ENCODE measurements at regions not wholly inside any gene's neighbourhood (a gene's known extent, or its start where the extent isn't known, plus 50 kb on each side); places are given as distances from the start of the nearest gene placed in this dataset.
A peak's percentile ranks its signal among the peaks of the same experiment; 100 is the strongest.

GRCh38 chr2:236653863-236654262 is 84.2 kb downstream of the ACKR3 start:
- DNase-seq (ENCODE audit: low spot score): no peak

GRCh38 chr2:236654496-236654895 is 84.9 kb downstream of the ACKR3 start:
- DNase-seq (ENCODE audit: low spot score): peak; percentile 57

- no peak for DNase-seq (ENCODE audit: low spot score)
Measured at GRCh38 chr2:236656166-236656565, 86.5 kb downstream of the ACKR3 start.

- DNase-seq (ENCODE audit: low spot score): no peak
Measured at GRCh38 chr2:236656721-236657120, 87.1 kb downstream of the ACKR3 start.

GRCh38 chr2:236657215-236657614 is 87.6 kb downstream of the ACKR3 start:
- no peak for DNase-seq (ENCODE audit: low spot score)

GRCh38 chr2:236657801-236658200 is 88.2 kb downstream of the ACKR3 start:
- no peak for DNase-seq (ENCODE audit: low spot score)

- peak; percentile 51 for DNase-seq (ENCODE audit: low spot score)
Measured at GRCh38 chr2:236658974-236659757, 89.5 kb downstream of the ACKR3 start.

- no peak for DNase-seq (ENCODE audit: low spot score)
Measured at GRCh38 chr2:236659758-236660150, 90.1 kb downstream of the ACKR3 start.

- DNase-seq (ENCODE audit: low spot score): no peak
Measured at GRCh38 chr2:236661061-236661761, 91.6 kb downstream of the ACKR3 start.

GRCh38 chr2:236661762-236662110 is 92.1 kb downstream of the ACKR3 start:
- DNase-seq (ENCODE audit: low spot score): no peak

GRCh38 chr2:236662231-236663185 is 92.9 kb downstream of the ACKR3 start:
- DNase-seq (ENCODE audit: low spot score): no peak

GRCh38 chr2:236663287-236664101 is 93.9 kb downstream of the ACKR3 start:
- no peak for DNase-seq (ENCODE audit: low spot score)

GRCh38 chr2:236664136-236664535 is 94.5 kb downstream of the ACKR3 start:
- no peak for DNase-seq (ENCODE audit: low spot score)

- DNase-seq (ENCODE audit: low spot score): no peak
Measured at GRCh38 chr2:236665101-236665500, 95.5 kb downstream of the ACKR3 start.

- peak; percentile 64 for DNase-seq (ENCODE audit: low spot score)
Measured at GRCh38 chr2:236665572-236666118, 96.0 kb downstream of the ACKR3 start.

GRCh38 chr2:236666646-236667204 is 97.1 kb downstream of the ACKR3 start:
- DNase-seq (ENCODE audit: low spot score): peak; percentile 51

- DNase-seq (ENCODE audit: low spot score): peak; percentile 45
Measured at GRCh38 chr2:236667526-236667925, 97.9 kb downstream of the ACKR3 start.

GRCh38 chr2:236668531-236668969 is 98.9 kb downstream of the ACKR3 start:
- peak; percentile 84 for DNase-seq (ENCODE audit: low spot score)

- peak; percentile 71 for DNase-seq (ENCODE audit: low spot score)
Measured at GRCh38 chr2:236670235-236670620, 100.6 kb downstream of the ACKR3 start.

- DNase-seq (ENCODE audit: low spot score): no peak
Measured at GRCh38 chr2:236671896-236672562, 102.4 kb downstream of the ACKR3 start.

Measured in mesenteric fat pad (tissue), 1 donor.